Keratinocyte (primary cell): ENCODE measurements at regions not wholly inside any gene's neighbourhood (a gene's known extent, or its start where the extent isn't known, plus 50 kb on each side); places are given as distances from the start of the nearest gene placed in this dataset.

Experiments used
- DNase-seq: peaks from one replicate; pipeline ENCODE4 v3.0.0-alpha.2; 2011; ENCODE audit warnings: low read depth, missing footprints, low spot score
- FAIRE-seq: peaks from 2 replicates; lab custom pipeline; 2011; peaks lifted over from hg19 to GRCh38; lab: Jason Lieb, UNC
- H2AFZ ChIP-seq: 2 replicates; pipeline ENCODE4 v1.6.0; 2012; ENCODE audit warnings: low read length, control low read depth, inconsistent platforms; ENCODE audit not compliant: control insufficient read depth
- H3K27ac ChIP-seq: 2 replicates; pipeline ENCODE4 v1.5.1; 2011; ENCODE audit warnings: low read length; ENCODE audit not compliant: control insufficient read depth, insufficient read depth
- H3K27me3 ChIP-seq: 3 replicates; pipeline ENCODE4 v1.6.0; 2011; ENCODE audit warnings: low read length; ENCODE audit not compliant: control insufficient read depth, insufficient read depth; ENCODE audit errors: extremely low read depth
- H3K36me3 ChIP-seq, 2 experiments: 2 replicates in 1 of 2; 3 replicates in 1 of 2; pipeline ENCODE4 v1.5.1; 2011; ENCODE audit warnings: low read length in 2 of 2, mild to moderate bottlenecking in 1 of 2; ENCODE audit not compliant: control insufficient read depth in 2 of 2, insufficient read depth in 2 of 2; ENCODE audit errors: extremely low read depth in 1 of 2
- H3K4me1 ChIP-seq: 3 replicates; pipeline ENCODE4 v1.5.1; 2011; ENCODE audit warnings: low read length; ENCODE audit not compliant: control insufficient read depth, insufficient read depth; ENCODE audit errors: extremely low read depth
- H3K4me2 ChIP-seq: 3 replicates; pipeline ENCODE4 v1.6.0; 2011; ENCODE audit warnings: low read depth, low read length; ENCODE audit not compliant: control insufficient read depth, insufficient read depth; ENCODE audit errors: extremely low read depth
- H3K4me3 ChIP-seq, 3 experiments: fragments of 200-600 bp in 1 of 3; sonication (generic) in 1 of 3; 2 replicates in 2 of 3; 3 replicates in 1 of 3; pipeline ENCODE4 v1.5.1; 2011 to 2016; ENCODE audit warnings: low read length in 3 of 3, mild to moderate bottlenecking in 3 of 3, control low read depth in 2 of 3, inconsistent platforms in 1 of 3, low read depth in 1 of 3, mixed read lengths in 1 of 3, mixed run types in 1 of 3, moderate library complexity in 1 of 3; ENCODE audit not compliant: control insufficient read depth in 2 of 3, insufficient read depth in 2 of 3; ENCODE audit errors: extremely low read depth in 1 of 3
- H3K79me2 ChIP-seq: 2 replicates; pipeline ENCODE4 v1.6.0; 2012; ENCODE audit warnings: low read length; ENCODE audit not compliant: control insufficient read depth, insufficient read depth
- H3K9ac ChIP-seq: 3 replicates; pipeline ENCODE4 v1.6.0; 2011; ENCODE audit warnings: low read length; ENCODE audit not compliant: control insufficient read depth, insufficient read depth; ENCODE audit errors: extremely low read depth
- H3K9me1 ChIP-seq: 3 replicates; pipeline ENCODE4 v1.6.0; 2011; ENCODE audit warnings: low read length; ENCODE audit not compliant: control insufficient read depth, insufficient read depth; ENCODE audit errors: extremely low read depth
- H3K9me3 ChIP-seq: 2 replicates; pipeline ENCODE4 v1.5.1; 2012; ENCODE audit warnings: low read depth, low read length; ENCODE audit not compliant: control insufficient read depth
- H4K20me1 ChIP-seq: 3 replicates; pipeline ENCODE4 v1.6.0; 2011; ENCODE audit warnings: low read length; ENCODE audit not compliant: control insufficient read depth, insufficient read depth; ENCODE audit errors: extremely low read depth
- CTCF ChIP-seq, 3 experiments: IDR thresholded peaks in 1 of 3; conservative IDR thresholded peaks in 1 of 3; optimal IDR thresholded peaks in 1 of 3; 2 replicates in 2 of 3; 3 replicates in 1 of 3; pipeline versions ENCODE3 to v1.5.1; 2011; ENCODE audit warnings: low read length in 3 of 3, mild to moderate bottlenecking in 3 of 3, moderate library complexity in 2 of 3, control low read depth in 1 of 3, inconsistent platforms in 1 of 3; ENCODE audit not compliant: insufficient read depth in 2 of 3; ENCODE audit errors: extremely low read depth in 1 of 3
- EZH2 ChIP-seq: IDR thresholded peaks from one replicate; pipeline ENCODE4 v1.6.1; 2012; ENCODE audit warnings: inconsistent platforms, mild to moderate bottlenecking, low read length, moderate library complexity
- dilution Hi-C: fragments of 300-500 bp; cut with MboI; formaldehyde crosslinking; loops from one replicate; pipeline ENCODE4 v1.7.0; 2020; ENCODE audit warnings: low sequenced_read_pairs; ENCODE audit not compliant: extremely low pct_ligation_motif_present

- dilution Hi-C loops = no loop called here
- no peaks in the 10 kb centered on the region for H3K79me2 ChIP-seq
- no peaks in the 10 kb centered on the region for H3K27me3 ChIP-seq
- no peak overlapping the region for H3K4me3 ChIP-seq
- no peak overlapping the region for H2AFZ ChIP-seq
- H3K4me2 ChIP-seq = no peak overlapping the region
- no peaks in the 10 kb centered on the region for H3K4me1 ChIP-seq
- FAIRE-seq = no peak
- DNase-seq = no peak
- no peaks in the 10 kb centered on the region for H4K20me1 ChIP-seq
- H3K36me3 ChIP-seq = no peaks in the 10 kb centered on the region
- no peaks in the 10 kb centered on the region for H3K9me1 ChIP-seq
- no peak overlapping the region for H3K9ac ChIP-seq
- TF ChIP-seq CTCF (optimal IDR thresholded peaks at IDR 0.05 in 1 of 3, IDR thresholded peaks at IDR 0.05 in 1 of 3, conservative IDR thresholded peaks at IDR 0.05 in 1 of 3; ENCODE audit: extremely low read depth in 1 of 3, insufficient read depth in 2 of 3, low read length in 3 of 3) (no peak), EZH2 (no peak)
- H3K9me3 ChIP-seq = no peaks in the 10 kb centered on the region
- no peak overlapping the region for H3K27ac ChIP-seq
Observed at GRCh38 chr2:226304308-226304707, 495.3 kb downstream of the IRS1 start.

GRCh38 chr2:226303707-226304106 lies 495.9 kb downstream of the IRS1 start:
- Histone ChIP-seq H3K27ac (no peak overlapping the region), H3K9me1 (no peaks in the 10 kb centered on the region), H4K20me1 (no peaks in the 10 kb centered on the region), H3K27me3 (no peaks in the 10 kb centered on the region), H3K9ac (no peak overlapping the region), H3K79me2 (no peaks in the 10 kb centered on the region), H3K9me3 (no peaks in the 10 kb centered on the region), H3K4me3 (no peak overlapping the region), H2AFZ (no peak overlapping the region), H3K4me2 (no peak overlapping the region), H3K4me1 (no peaks in the 10 kb centered on the region), H3K36me3 (no peaks in the 10 kb centered on the region)
- FAIRE-seq (no peak), DNase-seq (no peak)
- TF ChIP-seq EZH2 = no peak
- TF ChIP-seq CTCF (optimal IDR thresholded peaks at IDR 0.05 in 1 of 3, IDR thresholded peaks at IDR 0.05 in 1 of 3, conservative IDR thresholded peaks at IDR 0.05 in 1 of 3; ENCODE audit: extremely low read depth in 1 of 3, insufficient read depth in 2 of 3, low read length in 3 of 3) = no peak
- dilution Hi-C loops = no loop called here
